GM23248 (cell line): ENCODE measurements at regions not wholly inside any gene's neighbourhood (a gene's known extent, or its start where the extent isn't known, plus 50 kb on each side); places are given as distances from the start of the nearest gene placed in this dataset.

Source experiments
- EZH2 ChIP-seq: fragments of 200-600 bp; sonication (generic); IDR thresholded peaks from 2 replicates; pipeline ENCODE4 v1.6.1; 2018; ENCODE audit warnings: antibody characterized with exemption, mild to moderate bottlenecking; ENCODE audit not compliant: insufficient read depth, poor library complexity, severe bottlenecking
- EZH2phosphoT487 ChIP-seq: fragments of 200-600 bp; sonication (generic); IDR thresholded peaks from 2 replicates; pipeline ENCODE4 v1.6.1; 2018; ENCODE audit warnings: antibody characterized with exemption, moderate library complexity, mild to moderate bottlenecking, low read depth; ENCODE audit not compliant: insufficient read depth

DNA sequence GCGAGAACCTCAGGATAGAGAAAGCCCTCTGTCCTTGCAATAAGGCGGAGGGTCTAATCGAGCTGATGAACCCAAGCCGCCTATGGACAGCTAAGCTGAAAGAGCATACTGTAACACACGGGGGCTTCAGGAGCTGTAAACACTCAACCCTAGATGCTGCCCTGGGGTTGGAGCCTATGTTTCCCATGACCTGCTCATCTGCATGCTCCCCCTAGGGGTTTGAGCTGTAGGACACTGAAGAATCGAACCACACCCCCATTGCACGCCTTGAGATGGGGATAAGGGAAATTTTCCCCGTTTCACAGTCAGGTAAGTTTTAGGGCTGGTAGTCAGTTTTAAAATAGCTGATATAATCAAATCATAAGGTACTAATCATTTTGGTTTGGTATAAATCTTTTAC is 675.6 kb upstream of the CDH8 start:
- no peak for TF ChIP-seq EZH2
- TF ChIP-seq EZH2phosphoT487, result no peak
